ENCODE measurements at regions not wholly inside any gene's neighbourhood (a gene's known extent, or its start where the extent isn't known, plus 50 kb on each side); places are given as distances from the start of the nearest gene placed in this dataset.

DNA sequence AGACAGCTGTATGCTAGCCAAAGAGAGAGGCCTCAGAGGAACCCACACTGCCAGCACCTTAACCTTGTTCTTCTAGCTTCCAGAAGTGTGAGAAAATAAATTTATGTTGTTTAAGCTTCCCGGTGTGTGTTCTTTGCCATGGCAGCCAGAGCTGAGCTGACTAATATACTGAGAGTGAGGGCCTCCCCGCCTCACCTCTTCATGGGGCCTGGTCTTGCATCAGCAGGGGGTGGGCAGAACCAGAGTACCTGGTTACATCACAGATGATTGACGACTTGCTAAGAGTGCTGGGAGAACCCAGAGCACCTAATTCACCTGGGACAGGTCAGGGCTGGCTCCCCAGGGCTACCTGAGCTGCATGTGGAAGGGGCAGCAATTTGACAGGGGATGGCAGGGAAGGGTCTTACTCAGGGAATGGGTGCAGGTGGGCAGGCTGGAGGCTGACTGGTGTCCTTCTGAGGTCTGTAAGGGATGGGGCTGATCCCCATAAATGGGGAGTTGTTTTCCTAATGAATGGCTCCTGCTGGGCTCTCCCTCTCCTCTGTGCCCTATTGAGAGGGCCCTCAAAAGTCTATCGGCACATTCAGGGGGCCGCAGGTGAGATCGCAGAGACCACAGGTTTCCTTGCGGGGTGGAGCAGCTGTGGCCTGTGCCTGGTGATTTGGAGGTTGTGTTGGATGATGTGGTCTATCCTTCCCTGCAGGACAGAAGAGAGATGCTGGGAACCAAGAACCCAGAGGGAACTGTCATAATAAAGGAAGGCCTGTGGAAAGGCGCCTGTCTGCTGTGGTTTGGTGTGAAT, 60.6 kb upstream of the ETV3 start:
- no peak for TF ChIP-seq REST (IDR thresholded peaks at IDR 0.05; ENCODE audit: insufficient read depth in 1 of 2, low read depth in 2 of 2, low read length in 1 of 2)
- TF ChIP-seq SIN3A (IDR thresholded peaks at IDR 0.05; ENCODE audit: borderline replicate concordance, insufficient read depth, low read depth, low read length): no peak
- no peak for TF ChIP-seq POLR2AphosphoS5 (IDR thresholded peaks at IDR 0.05; ENCODE audit: low read depth, low read length)
- no peak for TF ChIP-seq CTCF (IDR thresholded peaks at IDR 0.05)
- TF ChIP-seq TCF7L2 (IDR thresholded peaks at IDR 0.05; ENCODE audit: low read depth, low read length): no peak
- Histone ChIP-seq H3K4me1 (ENCODE audit: control insufficient read depth, insufficient read depth, low read length) (no peaks in the 10 kb centered on the region), H3K9me3 (ENCODE audit: control insufficient read depth, insufficient read depth, low read depth, low read length) (no peaks in the 10 kb centered on the region), H3K27me3 (ENCODE audit: control insufficient read depth, insufficient read depth, low read length) (no peaks in the 10 kb centered on the region; the same call in none of the 2 replicates), H3K27ac (ENCODE audit: low read length) (no peak overlapping the region), H3K36me3 (ENCODE audit: control insufficient read depth, insufficient read depth, low read length) (no peaks in the 10 kb centered on the region), H3K4me3 (ENCODE audit: low read depth in 2 of 2, low read length in 2 of 2) (no peak overlapping the region)
- BruUV-seq (replicated peaks): no TSS peak
- in situ Hi-C loops (cut with HindIII; ENCODE audit: low pct_unique_long_range_greater_than_20kb, low sequenced_read_pairs): no loop called here
- no peak for ATAC-seq
- ChIA-PET POLR2A (no interaction called here), CTCF (no interaction called here)
- DNase-seq (ENCODE audit: low read depth, low spot score): no peak
- intact Hi-C loops (cut with micrococcal nuclease; ENCODE audit: unreplicated experiment): no loop called here

- Histone ChIP-seq H3K27ac (ENCODE audit: low read length) (no peak overlapping the region), H3K9me3 (ENCODE audit: control insufficient read depth, insufficient read depth, low read depth, low read length) (no peaks in the 10 kb centered on the region), H3K4me3 (ENCODE audit: low read depth in 2 of 2, low read length in 2 of 2) (no peak overlapping the region), H3K27me3 (ENCODE audit: control insufficient read depth, insufficient read depth, low read length) (peaks cover 2% of the 10 kb centered on the region), H3K36me3 (ENCODE audit: control insufficient read depth, insufficient read depth, low read length) (no peaks in the 10 kb centered on the region), H3K4me1 (ENCODE audit: control insufficient read depth, insufficient read depth, low read length) (no peaks in the 10 kb centered on the region)
- ChIA-PET CTCF (no interaction called here), POLR2A (no interaction called here)
- ATAC-seq (no peak), DNase-seq (ENCODE audit: low read depth, low spot score) (no peak)
- intact Hi-C loops (cut with micrococcal nuclease; ENCODE audit: unreplicated experiment) (no loop called here), in situ Hi-C loops (cut with HindIII; ENCODE audit: low pct_unique_long_range_greater_than_20kb, low sequenced_read_pairs) (no loop called here)
- no TSS peak for BruUV-seq (replicated peaks)
- TF ChIP-seq REST (IDR thresholded peaks at IDR 0.05; ENCODE audit: insufficient read depth in 1 of 2, low read depth in 2 of 2, low read length in 1 of 2) (no peak), POLR2AphosphoS5 (IDR thresholded peaks at IDR 0.05; ENCODE audit: low read depth, low read length) (no peak), SIN3A (IDR thresholded peaks at IDR 0.05; ENCODE audit: borderline replicate concordance, insufficient read depth, low read depth, low read length) (no peak), TCF7L2 (IDR thresholded peaks at IDR 0.05; ENCODE audit: low read depth, low read length) (no peak), CTCF (IDR thresholded peaks at IDR 0.05) (no peak)
Measured at GRCh38 chr1:157197906-157198435, 59.8 kb upstream of the ETV3 start.
